ENCODE measurements at regions not wholly inside any gene's neighbourhood (a gene's known extent, or its start where the extent isn't known, plus 50 kb on each side); places are given as distances from the start of the nearest gene placed in this dataset.

- H3K4me1 ChIP-seq (ENCODE audit: control insufficient read depth, low read depth, low read length), result peaks cover 14% of the 10 kb centered on the region
- no peaks in the 10 kb centered on the region for H3K27me3 ChIP-seq (ENCODE audit: control insufficient read depth, insufficient read depth, low read length)
- no peak overlapping the region for H3K4me3 ChIP-seq (ENCODE audit: low read length)
- H3K9ac ChIP-seq (ENCODE audit: low read length), result no peak overlapping the region
- no peak overlapping the region for H3K27ac ChIP-seq (ENCODE audit: low read length)
- no peaks in the 10 kb centered on the region for H3K9me3 ChIP-seq (ENCODE audit: control insufficient read depth, low read depth, low read length)
- no peaks in the 10 kb centered on the region for H3K36me3 ChIP-seq (ENCODE audit: control insufficient read depth, low read depth, low read length)
Observed at GRCh38 chrX:40506201-40506985, 74.4 kb upstream of the ATP6AP2 start.

- Histone ChIP-seq H3K27ac (ENCODE audit: low read length) (no peak overlapping the region), H3K4me1 (ENCODE audit: control insufficient read depth, low read depth, low read length) (peaks cover 14% of the 10 kb centered on the region), H3K4me3 (ENCODE audit: low read length) (no peak overlapping the region), H3K9ac (ENCODE audit: low read length) (no peak overlapping the region), H3K9me3 (ENCODE audit: control insufficient read depth, low read depth, low read length) (no peaks in the 10 kb centered on the region), H3K27me3 (ENCODE audit: control insufficient read depth, insufficient read depth, low read length) (no peaks in the 10 kb centered on the region), H3K36me3 (ENCODE audit: control insufficient read depth, low read depth, low read length) (no peaks in the 10 kb centered on the region)
Observed at GRCh38 chrX:40504801-40505605, 75.8 kb upstream of the ATP6AP2 start.

DNA sequence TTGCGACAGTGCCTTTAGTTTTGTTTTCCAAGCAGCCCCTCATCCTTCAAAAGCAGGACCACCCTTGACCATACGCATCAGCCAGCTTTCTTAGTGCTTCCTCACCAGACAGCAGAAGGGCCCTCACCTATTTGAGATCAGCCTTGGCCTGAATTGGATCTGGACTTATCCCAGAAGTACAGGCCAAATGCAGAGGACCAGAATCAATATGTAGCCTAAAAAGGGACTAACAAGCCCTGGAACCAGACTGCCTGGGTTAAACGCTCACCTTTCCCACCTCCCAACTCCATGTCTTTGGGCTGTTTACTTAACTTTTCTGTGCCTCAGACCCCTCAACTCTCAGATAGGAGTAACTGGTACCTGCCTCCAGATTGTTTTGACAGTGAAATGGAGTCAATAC, 77.7 kb upstream of the ATP6AP2 start:
- Histone ChIP-seq H3K27me3 (ENCODE audit: control insufficient read depth, insufficient read depth, low read length) (no peaks in the 10 kb centered on the region), H3K4me3 (ENCODE audit: low read length) (no peak overlapping the region), H3K9me3 (ENCODE audit: control insufficient read depth, low read depth, low read length) (no peaks in the 10 kb centered on the region), H3K4me1 (ENCODE audit: control insufficient read depth, low read depth, low read length) (peaks cover 14% of the 10 kb centered on the region), H3K36me3 (ENCODE audit: control insufficient read depth, low read depth, low read length) (no peaks in the 10 kb centered on the region), H3K9ac (ENCODE audit: low read length) (no peak overlapping the region), H3K27ac (ENCODE audit: low read length) (no peak overlapping the region)

DNA sequence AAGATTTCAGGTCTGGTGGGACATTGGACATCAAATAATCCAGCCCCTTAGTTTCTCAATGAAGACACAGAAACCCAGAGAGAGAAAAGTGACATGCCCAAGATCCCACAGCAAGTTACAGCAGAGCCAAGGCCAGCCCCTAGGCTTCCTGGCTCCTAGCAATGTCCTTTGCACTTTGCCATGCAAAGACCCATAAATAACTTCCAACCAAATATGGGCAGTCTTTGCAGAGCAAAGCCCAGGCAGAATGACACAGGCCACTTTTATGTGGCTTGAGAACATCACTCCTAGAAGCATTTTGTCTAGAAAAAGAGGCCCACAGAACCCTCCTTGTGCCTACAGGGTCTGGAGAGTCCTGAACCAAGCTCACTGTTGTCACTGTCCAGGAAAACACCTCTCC, 78.1 kb upstream of the ATP6AP2 start:
- no peak overlapping the region for H3K27ac ChIP-seq (ENCODE audit: low read length)
- no peak overlapping the region for H3K9ac ChIP-seq (ENCODE audit: low read length)
- no peaks in the 10 kb centered on the region for H3K36me3 ChIP-seq (ENCODE audit: control insufficient read depth, low read depth, low read length)
- H3K4me3 ChIP-seq (ENCODE audit: low read length), result no peak overlapping the region
- no peaks in the 10 kb centered on the region for H3K27me3 ChIP-seq (ENCODE audit: control insufficient read depth, insufficient read depth, low read length)
- peaks cover 14% of the 10 kb centered on the region for H3K4me1 ChIP-seq (ENCODE audit: control insufficient read depth, low read depth, low read length)
- no peaks in the 10 kb centered on the region for H3K9me3 ChIP-seq (ENCODE audit: control insufficient read depth, low read depth, low read length)

DNA sequence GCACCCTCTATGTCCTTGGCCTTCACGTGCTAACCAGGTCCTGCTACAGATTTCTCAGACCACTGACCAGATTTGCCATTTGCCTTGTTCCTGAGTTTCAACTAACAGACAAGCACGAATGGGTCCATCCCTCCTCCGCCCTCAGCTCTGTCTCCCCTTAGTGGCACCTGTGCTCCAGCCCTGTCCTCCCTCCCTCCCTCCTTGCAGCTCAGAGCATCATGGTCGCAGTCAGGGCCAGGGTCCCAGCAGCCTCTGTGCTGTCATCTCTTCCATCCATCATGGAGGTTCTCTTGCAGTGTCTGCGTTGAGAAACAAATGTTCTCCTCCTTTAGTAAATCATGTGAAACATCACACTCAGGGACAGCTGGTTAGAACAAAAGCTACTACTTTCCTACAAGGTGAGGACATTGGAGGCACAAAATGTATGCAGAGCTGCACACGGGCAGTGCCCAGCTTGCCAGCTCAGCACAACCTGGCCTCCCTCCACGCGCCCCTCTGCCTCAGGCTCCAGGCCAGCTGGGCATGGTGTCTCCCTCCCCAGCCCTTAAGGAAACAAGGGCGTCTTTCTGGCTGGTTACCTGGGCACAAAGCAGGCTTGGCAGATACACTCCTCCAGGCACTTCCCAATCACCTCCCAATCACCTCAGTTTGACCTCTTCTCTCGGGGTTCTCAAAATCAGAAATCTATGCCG, 79.5 kb upstream of the ATP6AP2 start:
- Histone ChIP-seq H3K36me3 (ENCODE audit: control insufficient read depth, low read depth, low read length) (no peaks in the 10 kb centered on the region), H3K9me3 (ENCODE audit: control insufficient read depth, low read depth, low read length) (no peaks in the 10 kb centered on the region), H3K27me3 (ENCODE audit: control insufficient read depth, insufficient read depth, low read length) (no peaks in the 10 kb centered on the region), H3K4me1 (ENCODE audit: control insufficient read depth, low read depth, low read length) (peaks cover 21% of the 10 kb centered on the region), H3K27ac (ENCODE audit: low read length) (no peak overlapping the region), H3K4me3 (ENCODE audit: low read length) (no peak overlapping the region), H3K9ac (ENCODE audit: low read length) (no peak overlapping the region)

DNA sequence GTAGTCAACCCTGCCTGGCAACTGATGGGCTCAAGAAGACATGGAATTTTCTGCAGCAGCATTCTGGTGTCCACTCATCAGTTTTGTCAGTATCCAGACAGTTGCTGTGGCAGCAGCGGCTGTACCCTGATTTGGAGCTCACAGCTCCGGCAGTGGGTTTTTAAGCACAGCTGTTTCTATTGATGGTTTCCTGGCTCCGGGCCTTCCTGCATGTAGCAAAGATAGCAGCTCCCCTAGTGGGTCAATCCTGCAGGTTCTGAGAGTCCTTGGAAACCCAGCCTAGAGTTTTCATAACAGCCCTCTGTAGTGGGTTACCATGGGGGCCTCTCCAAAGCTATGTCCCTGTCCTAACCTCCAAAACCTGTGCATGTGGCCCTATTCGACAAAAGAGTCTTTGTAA, 84.0 kb upstream of the ATP6AP2 start:
- H3K27ac ChIP-seq (ENCODE audit: low read length), result no peak overlapping the region
- H3K9ac ChIP-seq (ENCODE audit: low read length), result no peak overlapping the region
- no peak overlapping the region for H3K4me3 ChIP-seq (ENCODE audit: low read length)
- H3K27me3 ChIP-seq (ENCODE audit: control insufficient read depth, insufficient read depth, low read length), result peaks cover 6% of the 10 kb centered on the region
- no peaks in the 10 kb centered on the region for H3K36me3 ChIP-seq (ENCODE audit: control insufficient read depth, low read depth, low read length)
- peaks cover 18% of the 10 kb centered on the region for H3K4me1 ChIP-seq (ENCODE audit: control insufficient read depth, low read depth, low read length)
- H3K9me3 ChIP-seq (ENCODE audit: control insufficient read depth, low read depth, low read length), result no peaks in the 10 kb centered on the region

DNA sequence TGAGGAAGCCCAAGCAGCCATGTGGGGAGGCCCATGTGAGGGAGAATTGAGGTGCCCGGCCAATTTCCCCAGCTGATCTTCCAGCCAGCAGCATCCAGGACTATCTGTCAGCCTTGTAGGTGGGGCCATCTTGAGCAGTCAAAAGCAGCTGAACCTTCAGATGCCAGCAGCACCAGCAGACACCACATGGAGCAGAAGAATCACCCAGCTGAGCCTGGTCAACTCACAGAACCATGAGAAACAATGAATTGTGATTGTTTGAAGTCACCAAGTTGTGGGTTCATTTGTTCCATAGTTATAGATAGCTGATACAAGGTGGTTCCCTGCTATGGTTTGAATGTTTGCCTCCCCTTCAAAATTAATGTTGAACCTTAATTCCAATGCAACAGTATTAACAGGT, 85.1 kb upstream of the ATP6AP2 start:
- Histone ChIP-seq H3K9ac (ENCODE audit: low read length) (no peak overlapping the region), H3K4me1 (ENCODE audit: control insufficient read depth, low read depth, low read length) (peaks cover 18% of the 10 kb centered on the region), H3K4me3 (ENCODE audit: low read length) (no peak overlapping the region), H3K36me3 (ENCODE audit: control insufficient read depth, low read depth, low read length) (no peaks in the 10 kb centered on the region), H3K27ac (ENCODE audit: low read length) (no peak overlapping the region), H3K9me3 (ENCODE audit: control insufficient read depth, low read depth, low read length) (no peaks in the 10 kb centered on the region), H3K27me3 (ENCODE audit: control insufficient read depth, insufficient read depth, low read length) (peaks cover 6% of the 10 kb centered on the region)

DNA sequence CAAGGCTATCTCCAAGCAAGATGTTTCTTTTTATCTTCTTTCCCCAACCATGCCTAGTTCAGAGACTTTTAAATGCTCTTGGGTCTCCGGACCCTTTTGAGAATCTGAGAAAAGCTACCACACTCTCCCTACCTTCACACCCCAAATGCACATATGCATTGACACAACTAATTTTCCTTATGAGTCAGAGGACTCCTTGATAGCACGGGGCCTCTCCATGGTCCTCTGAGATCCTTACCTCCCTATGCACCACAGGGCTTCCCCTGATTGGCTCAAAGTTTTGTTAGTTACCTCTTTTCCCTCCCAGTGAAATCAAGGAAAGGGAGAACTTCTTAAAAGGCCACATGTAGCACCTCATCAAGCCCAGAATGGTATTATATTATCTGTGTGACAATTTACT, 86.8 kb upstream of the ATP6AP2 start:
- Histone ChIP-seq H3K9ac (ENCODE audit: low read length) (no peak overlapping the region), H3K27ac (ENCODE audit: low read length) (no peak overlapping the region), H3K27me3 (ENCODE audit: control insufficient read depth, insufficient read depth, low read length) (peaks cover 6% of the 10 kb centered on the region), H3K4me3 (ENCODE audit: low read length) (no peak overlapping the region), H3K36me3 (ENCODE audit: control insufficient read depth, low read depth, low read length) (no peaks in the 10 kb centered on the region), H3K4me1 (ENCODE audit: control insufficient read depth, low read depth, low read length) (peaks cover 18% of the 10 kb centered on the region), H3K9me3 (ENCODE audit: control insufficient read depth, low read depth, low read length) (no peaks in the 10 kb centered on the region)

- Histone ChIP-seq H3K9me3 (ENCODE audit: control insufficient read depth, low read depth, low read length) (no peaks in the 10 kb centered on the region), H3K4me3 (ENCODE audit: low read length) (no peak overlapping the region), H3K27ac (ENCODE audit: low read length) (no peak overlapping the region), H3K9ac (ENCODE audit: low read length) (no peak overlapping the region), H3K4me1 (ENCODE audit: control insufficient read depth, low read depth, low read length) (peaks cover 16% of the 10 kb centered on the region), H3K36me3 (ENCODE audit: control insufficient read depth, low read depth, low read length) (no peaks in the 10 kb centered on the region), H3K27me3 (ENCODE audit: control insufficient read depth, insufficient read depth, low read length) (no peaks in the 10 kb centered on the region)
Observed at GRCh38 chrX:40488296-40488695, 92.5 kb upstream of the ATP6AP2 start.

DNA sequence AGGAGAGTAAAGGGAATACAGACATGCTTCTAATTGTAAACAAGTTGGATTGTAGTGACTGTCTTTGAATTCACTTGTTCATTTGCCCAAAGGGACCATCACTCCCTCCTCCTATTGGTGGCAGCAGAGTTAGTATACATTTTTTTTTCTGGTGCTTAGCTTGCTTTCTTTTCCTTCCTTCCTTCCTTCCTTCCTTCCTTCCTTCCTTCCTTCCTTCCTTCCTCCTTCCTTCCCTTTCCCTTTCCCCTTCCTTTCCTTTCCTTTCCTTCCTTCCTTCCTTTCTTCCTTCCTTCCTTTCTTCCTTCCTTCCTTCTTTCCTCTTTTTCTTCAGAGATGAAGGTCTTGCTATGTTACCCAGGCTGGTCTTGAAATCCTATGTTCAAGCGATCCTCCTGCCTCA, 94.8 kb upstream of the ATP6AP2 start:
- H3K4me1 ChIP-seq (ENCODE audit: control insufficient read depth, low read depth, low read length), result peaks cover 16% of the 10 kb centered on the region
- no peaks in the 10 kb centered on the region for H3K36me3 ChIP-seq (ENCODE audit: control insufficient read depth, low read depth, low read length)
- no peak overlapping the region for H3K4me3 ChIP-seq (ENCODE audit: low read length)
- no peak overlapping the region for H3K27ac ChIP-seq (ENCODE audit: low read length)
- H3K27me3 ChIP-seq (ENCODE audit: control insufficient read depth, insufficient read depth, low read length), result no peaks in the 10 kb centered on the region
- no peak overlapping the region for H3K9ac ChIP-seq (ENCODE audit: low read length)
- no peaks in the 10 kb centered on the region for H3K9me3 ChIP-seq (ENCODE audit: control insufficient read depth, low read depth, low read length)

GRCh38 chrX:40485102-40485826, 95.5 kb upstream of the ATP6AP2 start:
- H3K9ac ChIP-seq (ENCODE audit: low read length), result no peak overlapping the region
- no peak overlapping the region for H3K27ac ChIP-seq (ENCODE audit: low read length)
- no peaks in the 10 kb centered on the region for H3K36me3 ChIP-seq (ENCODE audit: control insufficient read depth, low read depth, low read length)
- no peak overlapping the region for H3K4me3 ChIP-seq (ENCODE audit: low read length)
- no peaks in the 10 kb centered on the region for H3K9me3 ChIP-seq (ENCODE audit: control insufficient read depth, low read depth, low read length)
- no peaks in the 10 kb centered on the region for H3K27me3 ChIP-seq (ENCODE audit: control insufficient read depth, insufficient read depth, low read length)
- H3K4me1 ChIP-seq (ENCODE audit: control insufficient read depth, low read depth, low read length), result peaks cover 16% of the 10 kb centered on the region
